C4-2B (cell line): ENCODE measurements at regions not wholly inside any gene's neighbourhood (a gene's known extent, or its start where the extent isn't known, plus 50 kb on each side); places are given as distances from the start of the nearest gene placed in this dataset.

Experiments
- H3K27ac ChIP-seq: fragments of 450-650 bp; 2 replicates; pipeline ENCODE4 v1.5.1; 2017
- CTCF ChIP-seq: fragments of 450-650 bp; conservative IDR thresholded peaks from 2 replicates; pipeline ENCODE4 v1.5.1; 2017; ENCODE audit warnings: mild to moderate bottlenecking
- ZFX ChIP-seq: fragments of 450-650 bp; IDR thresholded peaks from 2 replicates; pipeline ENCODE4 v1.6.1; 2017

- no peak overlapping the region for H3K27ac ChIP-seq
- TF ChIP-seq ZFX: no peak
- no peak for TF ChIP-seq CTCF
Observed at GRCh38 chr5:18999478-18999877, 988.5 kb downstream of the CDH18 start.

DNA sequence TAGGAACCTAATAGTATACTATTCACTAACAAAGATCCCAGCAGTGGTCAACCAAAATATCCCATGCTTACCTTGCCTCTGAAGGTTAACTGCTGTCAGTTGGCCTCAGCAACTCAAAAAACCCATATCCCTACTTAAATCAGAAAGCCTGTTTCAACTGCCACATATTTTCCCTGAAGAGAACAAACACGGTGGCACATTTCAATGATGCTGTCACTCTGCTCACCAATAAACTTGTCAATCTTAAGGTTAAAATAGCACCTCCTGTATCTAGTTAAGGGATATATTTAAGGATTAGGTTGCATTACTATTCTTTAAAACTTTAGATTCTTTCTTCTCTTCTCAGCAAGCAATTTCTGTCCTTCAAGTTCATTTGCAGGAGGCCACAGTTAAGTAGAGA, 986.9 kb downstream of the CDH18 start:
- TF ChIP-seq ZFX: no peak
- TF ChIP-seq CTCF: no peak
- no peak overlapping the region for H3K27ac ChIP-seq

DNA sequence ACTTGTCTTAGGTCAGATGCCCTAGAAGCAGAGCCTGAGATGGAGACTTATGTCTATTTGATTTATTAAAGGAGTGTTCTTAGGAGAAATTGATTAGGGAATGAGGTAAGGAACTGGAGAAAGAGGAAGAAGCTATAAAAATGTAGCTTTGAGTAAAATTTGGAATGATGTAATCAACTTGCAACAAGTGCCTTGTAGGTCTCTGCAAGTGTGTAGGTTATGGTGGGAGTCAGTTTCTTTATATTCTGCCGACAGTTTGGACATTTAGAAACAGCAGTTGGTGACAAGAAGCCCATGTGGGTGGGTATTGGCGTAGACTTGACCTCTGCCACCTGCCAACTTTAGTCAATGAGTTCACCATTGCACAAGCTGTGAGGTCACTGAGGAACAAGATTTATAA, 986.5 kb downstream of the CDH18 start:
- TF ChIP-seq ZFX (no peak), CTCF (no peak)
- no peak overlapping the region for H3K27ac ChIP-seq

- H3K27ac ChIP-seq: no peak overlapping the region
- TF ChIP-seq CTCF: no peak
Observed at GRCh38 chr5:19002111-19002510, 985.9 kb downstream of the CDH18 start.

DNA sequence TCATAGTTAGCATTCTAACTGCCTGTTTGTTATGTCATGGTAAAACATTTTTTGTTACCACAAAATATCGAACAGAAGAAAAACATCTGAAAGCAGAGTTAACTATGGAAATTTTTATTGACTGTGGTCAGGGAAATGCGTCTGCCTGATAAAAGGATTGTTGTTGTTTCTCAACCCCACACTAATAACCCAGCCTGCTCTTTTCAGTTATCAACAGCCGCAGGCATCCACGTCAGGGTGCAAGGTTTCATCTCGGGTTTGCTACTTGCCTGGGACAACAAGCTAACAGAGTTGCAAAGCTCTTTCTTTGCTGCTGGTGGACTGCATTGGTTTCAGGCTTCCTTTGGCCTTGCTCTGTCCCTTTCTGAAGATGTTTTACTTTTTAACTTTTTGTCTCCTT, 969.2 kb downstream of the CDH18 start:
- H3K27ac ChIP-seq: no peak overlapping the region
- TF ChIP-seq CTCF (no peak), ZFX (no peak)

DNA sequence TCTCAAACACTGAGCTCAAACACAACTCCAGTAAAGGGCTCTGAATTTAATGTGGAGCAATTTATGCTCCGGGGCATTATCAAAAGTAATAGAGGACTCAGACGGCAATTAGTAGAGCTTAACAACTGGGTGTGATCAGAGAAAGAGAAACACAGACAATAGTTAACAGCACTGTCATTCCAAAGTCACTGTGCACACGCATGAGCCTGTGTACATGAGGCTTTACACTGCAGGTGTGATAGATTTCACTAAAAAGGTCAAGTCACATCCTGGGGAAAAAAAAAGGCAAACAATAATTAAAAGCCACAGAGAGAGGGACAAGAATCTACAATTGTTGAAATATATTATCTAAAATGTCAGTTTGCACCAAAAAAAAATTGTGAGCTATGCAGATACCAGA, 956.5 kb downstream of the CDH18 start:
- H3K27ac ChIP-seq: no peak overlapping the region
- TF ChIP-seq ZFX: no peak

DNA sequence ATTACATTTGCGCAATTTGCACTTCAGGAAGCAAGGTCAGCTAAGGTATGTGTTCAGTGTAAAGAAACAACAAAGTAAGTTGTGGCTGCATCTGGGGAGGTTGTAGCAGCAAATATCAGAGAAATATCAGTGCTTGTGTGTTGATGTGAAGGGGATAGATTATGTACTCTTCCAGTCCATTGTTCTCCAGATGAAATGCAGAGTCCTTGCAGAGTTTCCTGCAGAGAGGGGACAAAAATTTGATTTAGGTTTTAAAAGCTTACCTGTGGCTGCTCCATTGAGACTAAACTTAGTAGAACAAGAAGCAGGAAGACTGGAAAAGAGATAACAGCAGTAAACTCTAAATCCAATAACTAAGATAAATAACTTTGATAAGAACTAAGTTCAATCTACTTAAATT, 952.2 kb downstream of the CDH18 start:
- TF ChIP-seq ZFX: no peak
- TF ChIP-seq CTCF: no peak
- no peak overlapping the region for H3K27ac ChIP-seq

DNA sequence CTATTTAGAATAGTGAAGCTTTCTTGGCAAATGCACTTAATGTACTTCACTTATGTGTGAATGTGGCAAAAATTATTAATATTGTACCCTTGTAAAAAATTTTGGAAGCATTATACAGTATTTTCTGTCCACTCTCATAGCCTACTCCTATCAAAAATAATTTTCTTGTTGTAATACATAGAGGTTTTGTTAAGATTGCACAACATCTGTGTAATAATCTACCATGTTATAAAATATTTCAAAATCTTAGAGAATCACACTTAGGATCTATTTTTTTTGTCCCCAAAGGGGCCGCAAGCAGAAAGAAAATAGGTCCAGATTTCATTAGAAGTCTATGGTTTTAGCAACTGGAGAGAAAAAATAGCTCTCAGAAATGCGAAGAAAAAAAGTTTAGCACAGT, 945.9 kb downstream of the CDH18 start:
- no peak overlapping the region for H3K27ac ChIP-seq
- TF ChIP-seq ZFX (no peak), CTCF (no peak)
